ENCODE measurements at regions not wholly inside any gene's neighbourhood (a gene's known extent, or its start where the extent isn't known, plus 50 kb on each side); places are given as distances from the start of the nearest gene placed in this dataset.

DNA sequence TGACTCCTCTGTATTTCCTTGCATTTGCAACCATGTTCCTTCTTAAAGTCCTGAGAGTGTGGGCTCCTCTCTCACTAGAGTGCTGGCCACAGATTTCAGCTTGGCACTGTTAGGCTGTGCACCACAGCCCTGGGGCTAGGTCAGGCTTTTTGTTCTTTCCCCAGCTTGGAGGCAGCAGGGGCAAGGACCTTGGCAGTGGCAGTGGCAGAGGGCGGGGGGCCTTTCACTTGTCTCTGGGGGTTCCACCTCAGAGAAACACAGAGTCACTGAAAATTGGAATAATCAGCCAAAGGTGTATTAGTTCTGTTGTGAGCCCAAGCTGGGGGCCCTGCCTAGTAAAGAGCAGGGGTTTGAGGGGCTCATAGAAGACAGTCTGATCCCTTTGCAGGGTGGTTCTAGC, 142.8 kb upstream of the CT83 start:
- 79 to 85% methylated on average over 1 of the region's 1 CpG for WGBS, 2 donors
- no peaks in the 10 kb centered on the region for H3K36me3 ChIP-seq
- no peak for DNase-seq
- no peaks in the 10 kb centered on the region for H3K9me3 ChIP-seq
- no peak overlapping the region for H3K27ac ChIP-seq
- no peaks in the 10 kb centered on the region for H3K4me1 ChIP-seq
- no peaks in the 10 kb centered on the region for H3K27me3 ChIP-seq
- TF ChIP-seq POLR2AphosphoS5 (IDR thresholded peaks at IDR 0.05) (no peak), POLR2A (IDR thresholded peaks at IDR 0.05) (no peak), EP300 (IDR thresholded peaks at IDR 0.05) (no peak)
- TF ChIP-seq, protein P1, sequence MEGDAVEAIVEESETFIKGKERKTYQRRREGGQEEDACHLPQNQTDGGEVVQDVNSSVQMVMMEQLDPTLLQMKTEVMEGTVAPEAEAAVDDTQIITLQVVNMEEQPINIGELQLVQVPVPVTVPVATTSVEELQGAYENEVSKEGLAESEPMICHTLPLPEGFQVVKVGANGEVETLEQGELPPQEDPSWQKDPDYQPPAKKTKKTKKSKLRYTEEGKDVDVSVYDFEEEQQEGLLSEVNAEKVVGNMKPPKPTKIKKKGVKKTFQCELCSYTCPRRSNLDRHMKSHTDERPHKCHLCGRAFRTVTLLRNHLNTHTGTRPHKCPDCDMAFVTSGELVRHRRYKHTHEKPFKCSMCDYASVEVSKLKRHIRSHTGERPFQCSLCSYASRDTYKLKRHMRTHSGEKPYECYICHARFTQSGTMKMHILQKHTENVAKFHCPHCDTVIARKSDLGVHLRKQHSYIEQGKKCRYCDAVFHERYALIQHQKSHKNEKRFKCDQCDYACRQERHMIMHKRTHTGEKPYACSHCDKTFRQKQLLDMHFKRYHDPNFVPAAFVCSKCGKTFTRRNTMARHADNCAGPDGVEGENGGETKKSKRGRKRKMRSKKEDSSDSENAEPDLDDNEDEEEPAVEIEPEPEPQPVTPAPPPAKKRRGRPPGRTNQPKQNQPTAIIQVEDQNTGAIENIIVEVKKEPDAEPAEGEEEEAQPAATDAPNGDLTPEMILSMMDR (IDR thresholded peaks at IDR 0.05), result no peak
- no peak overlapping the region for H3K4me3 ChIP-seq
- intact Hi-C loops (cut with DNase I), result no loop called here

DNA sequence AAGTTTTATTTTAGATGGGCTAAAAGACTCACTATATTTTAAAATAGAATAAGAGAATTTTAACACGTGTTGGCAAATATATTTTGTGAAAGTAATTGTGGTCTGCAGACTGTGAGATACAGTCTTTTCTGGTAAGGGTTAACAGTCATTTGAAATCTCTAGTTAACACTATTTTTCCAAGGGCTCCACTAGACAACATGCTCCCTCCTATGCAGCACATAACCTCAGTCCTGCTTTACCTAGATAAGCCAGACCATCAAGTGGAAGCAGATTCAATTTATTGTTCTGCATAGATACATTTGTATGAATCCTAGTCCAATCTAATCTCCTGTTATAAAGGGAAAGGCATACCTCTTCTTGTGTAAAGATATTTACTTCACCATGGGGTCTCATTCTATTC, 133.2 kb upstream of the CT83 start:
- no peak overlapping the region for H3K27ac ChIP-seq
- TF ChIP-seq EP300 (IDR thresholded peaks at IDR 0.05) (no peak), POLR2A (IDR thresholded peaks at IDR 0.05) (no peak), POLR2AphosphoS5 (IDR thresholded peaks at IDR 0.05) (no peak)
- TF ChIP-seq, protein P1 (IDR thresholded peaks at IDR 0.05), result no peak
- no peaks in the 10 kb centered on the region for H3K4me1 ChIP-seq
- no peaks in the 10 kb centered on the region for H3K9me3 ChIP-seq
- no peak for DNase-seq
- H3K36me3 ChIP-seq, result no peaks in the 10 kb centered on the region
- intact Hi-C loops (cut with DNase I), result no loop called here
- no peaks in the 10 kb centered on the region for H3K27me3 ChIP-seq
- no peak overlapping the region for H3K4me3 ChIP-seq
- 53 to 77% methylated on average over 1 of the region's 1 CpG for WGBS, 2 donors

Small RNA genes lying in the stretch of these regions (small RNA-seq; reads per million reads assigned to genes)
- gene RNU6-1323P, result 0 reads per million in 3 donors
